ENCODE measurements at regions not wholly inside any gene's neighbourhood (a gene's known extent, or its start where the extent isn't known, plus 50 kb on each side); places are given as distances from the start of the nearest gene placed in this dataset.

DNA sequence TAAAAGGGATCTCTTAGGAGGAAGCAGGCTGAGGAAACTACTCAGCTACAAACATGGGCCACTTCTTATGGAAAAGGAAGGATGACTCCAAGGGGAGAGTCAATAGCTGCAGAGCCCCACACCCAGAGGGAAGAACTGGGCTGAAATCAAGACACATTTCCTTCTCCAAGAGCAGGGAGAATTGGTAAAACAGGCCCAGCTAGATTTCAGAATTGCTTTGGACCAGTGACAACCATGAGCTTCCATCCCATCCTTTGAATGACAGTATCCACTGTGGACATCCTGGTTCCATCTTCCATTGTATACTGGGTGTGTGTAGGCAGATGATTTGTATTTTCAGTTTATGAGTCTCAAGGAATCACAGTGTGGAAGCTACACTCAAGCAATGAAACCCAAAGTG, 267.5 kb downstream of the IRF8 start:
- DNase-seq: no peak

DNA sequence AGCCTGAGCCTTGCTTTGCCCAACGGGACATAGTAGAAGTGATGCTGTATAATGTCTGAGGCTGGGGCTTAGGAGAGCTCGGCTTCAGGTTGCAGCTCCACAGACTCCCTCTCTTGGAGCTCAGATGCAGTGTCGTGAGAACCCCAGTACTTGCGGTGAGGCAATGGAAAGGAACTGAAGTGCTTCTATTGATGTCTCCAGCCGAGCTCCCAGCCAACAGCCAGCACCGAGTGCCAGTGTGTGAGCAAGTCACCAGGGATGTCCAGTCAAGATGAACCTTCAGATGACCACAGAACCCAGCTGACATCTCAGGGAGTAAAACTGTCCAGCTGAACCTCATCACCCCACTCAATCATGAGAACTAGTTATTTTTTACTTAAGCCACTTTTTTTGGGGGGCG, 268.1 kb downstream of the IRF8 start:
- DNase-seq: no peak

DNA sequence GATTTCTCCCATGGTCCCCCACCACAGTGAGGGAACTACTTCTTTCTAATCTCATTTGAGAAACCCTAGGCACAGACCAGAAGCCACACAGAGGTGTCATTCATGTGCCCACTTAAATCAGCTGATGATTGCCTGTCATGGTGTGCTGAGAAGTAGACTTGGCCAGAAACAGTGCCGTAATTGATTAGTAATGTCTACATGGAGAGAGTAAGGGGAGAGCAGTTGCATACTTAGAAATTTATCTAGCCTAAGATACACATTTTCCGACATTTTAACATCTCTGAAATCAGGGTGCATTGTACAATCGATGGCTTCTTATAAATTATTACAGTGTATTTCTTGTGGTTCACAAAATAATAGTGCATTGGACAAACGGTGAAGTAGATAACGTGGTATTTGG, 271.8 kb downstream of the IRF8 start:
- DNase-seq: no peak

DNA sequence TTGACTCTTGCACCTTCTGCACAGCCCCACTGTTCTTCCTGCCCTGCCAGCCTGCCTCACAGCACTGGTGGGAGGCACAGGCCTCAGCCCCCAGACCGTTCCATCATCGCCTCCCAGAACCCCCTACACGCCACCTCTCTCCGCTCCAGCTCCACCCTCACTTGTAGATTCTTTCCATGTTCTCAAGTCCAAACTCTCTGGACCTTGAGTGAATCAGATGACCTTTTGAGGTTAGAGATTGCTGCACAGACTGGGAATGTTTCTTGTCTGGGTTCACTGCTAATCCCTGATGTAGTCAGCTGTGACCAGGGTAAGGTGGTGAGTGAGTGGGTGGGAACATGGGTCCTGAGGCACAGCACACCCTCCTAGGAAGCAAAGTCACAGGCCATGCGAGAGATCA, 272.4 kb downstream of the IRF8 start:
- peak; percentile 88 for DNase-seq

DNA sequence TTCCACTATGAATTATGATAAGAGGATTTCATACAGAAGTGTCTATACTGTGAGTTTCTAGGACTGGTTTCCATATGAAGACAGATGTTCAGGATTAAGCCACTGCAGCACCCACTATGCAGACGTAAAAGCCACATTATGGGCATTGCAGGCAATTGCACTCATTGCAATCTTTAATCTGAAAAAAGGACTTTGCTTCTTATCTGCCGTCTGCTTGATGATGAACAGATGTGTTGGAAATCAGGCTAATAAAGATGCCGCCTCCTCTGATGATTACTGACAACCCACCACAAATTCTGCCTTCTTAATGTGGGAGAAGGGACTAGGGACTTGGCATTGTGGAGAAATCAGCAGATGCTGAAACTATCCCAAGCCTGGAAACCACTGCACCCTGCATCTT, 276.9 kb downstream of the IRF8 start:
- DNase-seq: no peak

DNA sequence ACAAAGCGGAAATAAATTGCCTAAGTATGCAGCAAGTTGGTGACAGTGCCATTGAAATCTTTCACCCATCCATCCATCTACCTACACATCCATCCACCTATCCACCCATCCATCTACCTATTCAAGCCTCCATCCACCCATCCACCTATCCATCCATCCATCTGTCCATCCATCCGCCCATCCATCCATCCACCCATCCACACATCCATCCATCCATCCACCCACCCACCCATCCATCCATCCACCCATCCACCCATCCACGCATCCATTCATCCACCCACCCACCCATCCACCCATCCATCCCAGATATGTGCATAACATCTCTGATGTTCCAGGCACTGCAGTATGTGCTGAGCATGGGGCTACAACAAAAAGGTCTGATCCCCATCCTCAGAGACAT, 277.5 kb downstream of the IRF8 start:
- DNase-seq: no peak

DNA sequence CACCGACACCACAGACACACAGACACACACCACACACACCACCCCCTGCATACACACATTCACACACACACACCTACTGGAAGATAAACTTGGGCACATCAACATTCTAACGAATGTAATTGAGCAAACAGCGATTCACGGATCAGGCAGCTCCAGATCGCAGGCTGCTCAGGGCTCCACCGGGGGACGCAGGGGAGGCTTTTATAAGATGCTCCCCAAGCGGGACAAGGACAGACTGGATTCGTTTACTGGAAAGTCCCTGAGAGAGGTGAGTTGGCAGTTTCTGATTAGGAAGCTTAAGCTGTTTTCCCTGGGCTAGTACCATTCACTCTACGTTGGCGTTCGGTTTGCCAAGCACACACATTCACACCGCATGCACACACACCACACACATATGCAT, 281.3 kb downstream of the IRF8 start:
- DNase-seq: no peak

DNA sequence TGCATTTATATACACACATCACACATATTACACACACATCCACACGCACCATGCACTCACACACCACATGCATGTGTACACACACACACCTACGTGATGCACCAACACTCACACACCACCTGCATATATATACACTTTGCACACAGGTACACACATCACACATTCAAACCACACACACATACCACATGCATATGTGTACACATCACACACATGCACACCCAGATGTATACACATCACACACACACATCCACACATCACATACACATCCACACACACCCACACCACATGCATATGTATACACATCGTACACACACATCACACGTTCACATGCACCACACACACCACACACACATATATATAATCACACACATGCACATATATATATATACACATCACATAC, 281.8 kb downstream of the IRF8 start:
- DNase-seq: no peak

DNA sequence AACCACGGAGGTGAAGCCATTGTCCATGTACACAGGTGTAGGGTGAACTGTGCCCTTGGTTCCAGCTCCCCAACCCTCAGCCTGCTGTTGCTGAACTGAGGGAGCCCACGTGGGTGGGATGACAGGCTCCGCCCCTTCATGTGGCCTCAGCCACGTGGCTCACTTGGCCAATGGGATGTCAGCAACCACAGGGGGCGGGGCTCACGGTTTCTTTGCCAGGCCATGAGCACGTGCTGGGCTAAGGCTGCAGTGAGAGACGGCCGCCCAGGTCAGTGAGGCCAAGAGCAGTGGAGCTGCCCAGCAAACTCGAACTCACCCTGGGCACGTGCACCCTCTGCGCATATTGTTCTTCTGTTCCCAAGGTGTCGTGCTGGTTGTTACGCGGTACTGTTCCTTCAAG, 282.6 kb downstream of the IRF8 start:
- no peak for DNase-seq

DNA sequence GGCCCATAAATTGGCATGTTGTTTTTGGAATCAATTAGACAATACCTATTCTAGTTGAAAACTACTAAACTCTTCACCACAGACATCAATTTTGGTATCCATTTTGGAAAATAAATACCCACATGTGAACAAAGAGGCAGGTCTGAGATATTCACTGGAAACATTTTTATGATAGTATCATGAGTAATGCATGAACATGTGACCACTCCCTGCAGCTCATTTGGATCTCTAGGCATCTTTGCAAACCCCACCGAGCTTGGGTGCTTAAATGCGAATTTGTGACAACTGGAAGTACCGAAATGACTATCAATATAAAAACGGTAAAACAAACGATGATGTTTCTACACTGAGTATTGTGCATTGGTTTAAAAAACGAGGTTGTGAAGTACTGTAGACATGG, 285.2 kb downstream of the IRF8 start:
- DNase-seq: peak; percentile 20

DNA sequence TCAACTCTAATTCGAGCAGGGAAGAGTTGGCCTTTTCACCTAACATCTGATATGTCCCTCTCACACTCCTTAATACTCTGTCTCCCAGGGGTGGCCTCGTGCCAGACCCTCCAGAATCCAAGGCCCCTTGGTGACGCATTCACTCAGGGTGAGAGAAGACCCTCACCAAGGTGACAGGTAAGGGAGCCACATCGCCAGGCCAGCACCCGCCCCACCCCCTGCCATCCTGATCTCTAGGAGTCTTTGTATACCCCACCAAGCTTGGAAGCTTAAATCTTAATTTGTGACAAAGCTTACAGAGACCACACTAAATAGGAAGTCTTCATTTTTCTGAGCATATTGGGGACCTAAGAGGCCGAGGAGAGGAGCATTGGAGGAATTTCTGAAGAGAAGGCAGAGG, 286.1 kb downstream of the IRF8 start:
- no peak for DNase-seq

DNA sequence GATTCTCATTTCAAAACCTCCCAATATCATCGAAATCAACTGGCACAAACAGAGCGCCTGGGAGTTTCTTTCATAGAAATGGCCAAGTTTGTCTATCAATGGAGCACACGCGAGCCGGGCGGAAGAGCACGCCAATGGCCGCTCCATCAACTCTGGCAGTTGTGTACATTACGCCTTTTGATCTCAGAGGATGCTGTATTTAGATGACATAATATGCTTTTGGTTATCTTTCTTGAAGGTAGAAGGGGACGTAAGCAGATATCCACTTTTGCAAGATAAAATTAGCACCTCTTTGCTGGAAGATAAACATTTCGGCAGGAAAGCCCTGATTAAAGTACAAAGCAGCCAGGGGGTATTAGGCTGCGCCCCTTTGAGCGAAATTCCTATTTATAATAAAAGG, 287.4 kb downstream of the IRF8 start:
- DNase-seq: no peak

DNA sequence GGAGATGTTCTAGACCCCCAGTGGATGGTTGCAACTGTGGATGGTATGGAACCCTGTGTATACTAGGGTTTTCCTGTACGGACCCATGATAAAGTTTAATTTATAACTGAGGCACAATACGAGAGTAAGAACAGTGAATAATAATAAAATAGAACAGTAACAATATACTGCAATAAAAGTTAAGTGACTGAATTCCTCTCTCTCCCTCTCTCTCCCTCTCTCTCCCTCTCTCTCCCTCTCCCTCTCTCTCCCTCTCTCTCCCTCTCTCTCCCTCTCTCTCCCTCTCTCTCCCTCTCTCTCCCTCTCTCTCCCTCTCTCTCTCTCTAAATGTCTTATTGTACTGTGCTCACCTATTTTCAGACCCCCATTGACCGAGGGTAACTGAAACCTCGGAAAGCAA, 291.0 kb downstream of the IRF8 start:
- no peak for DNase-seq

DNA sequence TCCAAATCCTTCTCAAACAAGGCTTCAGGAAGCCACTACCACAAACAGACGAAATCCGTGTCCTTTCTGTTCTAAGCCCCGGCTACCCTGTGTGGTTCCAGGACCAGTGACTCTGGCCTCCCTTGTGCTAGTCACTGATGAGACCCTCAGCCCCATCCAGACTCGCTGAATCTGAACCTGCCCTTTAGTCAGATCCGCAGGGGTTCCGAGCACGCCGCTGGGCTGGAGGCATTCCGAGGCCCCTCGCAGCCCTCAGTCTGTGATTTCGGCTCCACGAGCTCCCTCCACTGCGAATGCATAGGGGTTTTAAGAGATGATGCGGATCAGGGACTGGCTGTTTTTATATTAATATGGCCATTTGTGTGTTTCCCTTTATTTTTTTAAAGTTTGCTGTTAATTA, 292.7 kb downstream of the IRF8 start:
- no peak for DNase-seq

DNA sequence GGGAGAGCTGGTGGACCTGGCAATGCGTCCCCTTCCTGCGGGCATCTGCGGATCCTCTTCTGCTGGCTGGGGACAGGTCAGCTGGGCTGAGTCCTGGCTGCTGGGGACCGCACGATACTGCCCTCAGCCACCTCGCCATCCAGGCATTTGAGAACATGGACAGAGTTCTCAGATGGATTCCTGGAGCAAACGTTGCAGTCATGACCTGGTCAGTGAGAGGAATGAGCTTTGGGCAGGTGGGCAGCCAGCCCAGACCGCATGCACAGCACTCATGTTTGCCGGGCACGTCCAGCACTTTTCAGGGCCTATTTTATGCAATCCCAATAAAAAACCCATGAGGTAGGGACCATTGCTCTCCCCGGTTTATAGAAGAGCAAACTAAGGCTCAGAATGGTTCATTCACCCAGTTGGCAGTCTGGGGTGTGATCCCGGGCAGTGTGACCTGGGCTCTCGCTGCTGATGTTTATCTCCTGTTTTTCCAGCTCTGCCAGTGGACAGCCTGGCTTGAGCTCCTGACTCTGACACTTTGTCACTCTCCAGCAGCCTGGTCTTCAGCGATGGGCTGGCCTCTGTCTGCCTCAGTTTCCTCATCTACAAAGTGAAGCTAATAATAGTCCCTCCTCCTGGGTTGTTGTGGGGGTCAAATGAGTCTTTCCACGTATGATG, 294.7 kb downstream of the IRF8 start:
- DNase-seq: no peak

DNA sequence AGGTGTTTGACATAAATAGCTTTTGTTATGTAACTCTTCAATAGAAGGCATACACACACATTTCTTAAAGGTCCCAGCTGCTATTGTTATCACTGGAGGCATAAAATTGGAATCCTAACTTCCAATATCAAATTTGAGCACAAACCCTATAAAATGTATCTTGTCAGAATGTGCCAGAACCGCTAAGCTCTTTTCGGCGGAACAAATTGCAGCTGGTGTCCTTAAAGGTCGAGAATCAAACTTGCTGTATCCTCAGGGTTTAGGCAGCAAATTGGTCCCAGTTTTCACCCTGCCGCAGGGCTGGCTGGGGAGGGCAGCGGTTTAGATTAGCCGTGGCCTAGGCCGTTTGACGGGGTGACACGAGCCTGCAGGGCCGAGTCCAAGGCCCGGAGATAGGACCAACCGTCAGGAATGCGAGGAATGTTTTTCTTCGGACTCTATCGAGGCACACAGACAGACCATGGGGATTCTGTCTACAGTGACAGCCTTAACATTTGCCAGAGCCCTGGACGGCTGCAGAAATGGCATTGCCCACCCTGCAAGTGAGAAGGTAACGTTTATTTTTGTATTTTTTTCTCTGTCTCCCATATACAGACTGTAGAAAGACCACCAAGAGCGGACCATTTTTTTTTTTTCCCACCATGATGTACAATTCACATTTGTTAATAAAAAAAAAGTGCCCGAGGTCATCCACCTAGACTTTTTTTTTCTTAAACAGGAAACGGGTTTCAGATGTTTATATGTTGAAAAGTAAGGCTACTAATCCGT, 297.1 kb downstream of the IRF8 start:
- no peak for DNase-seq

DNA sequence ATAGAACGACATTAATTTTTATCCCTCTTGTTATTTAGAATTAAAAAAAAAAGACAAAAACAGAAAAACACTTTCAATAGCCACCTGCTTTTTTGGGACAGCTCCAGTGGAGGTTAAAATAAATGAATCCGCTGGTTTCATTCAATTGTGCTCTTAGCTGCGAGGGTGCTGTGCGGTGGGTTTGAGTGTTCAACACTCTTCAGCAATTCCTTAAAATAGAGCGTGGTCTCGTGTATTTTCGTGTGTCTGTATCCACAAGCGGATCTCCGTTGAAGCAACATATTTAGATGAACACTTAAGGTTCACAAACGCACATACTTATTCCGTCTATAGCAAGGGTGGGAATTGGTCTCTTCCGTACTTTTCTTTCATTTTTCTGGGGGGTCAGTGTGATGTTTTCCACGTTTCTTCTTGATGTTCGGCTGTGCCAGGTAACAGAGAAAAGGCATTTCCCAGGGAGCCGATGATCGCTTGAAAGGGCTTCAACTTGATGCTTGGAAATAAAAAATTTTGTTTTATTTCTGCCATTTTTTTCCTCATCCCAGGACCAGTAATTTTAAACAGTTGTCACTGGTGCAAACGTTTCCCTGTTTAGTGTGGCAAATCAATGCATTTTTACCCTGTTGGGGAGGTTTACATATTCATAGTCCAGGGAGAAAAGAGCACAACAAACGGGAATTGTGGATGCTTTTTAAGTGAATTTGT, 297.9 kb downstream of the IRF8 start:
- DNase-seq: no peak

DNA sequence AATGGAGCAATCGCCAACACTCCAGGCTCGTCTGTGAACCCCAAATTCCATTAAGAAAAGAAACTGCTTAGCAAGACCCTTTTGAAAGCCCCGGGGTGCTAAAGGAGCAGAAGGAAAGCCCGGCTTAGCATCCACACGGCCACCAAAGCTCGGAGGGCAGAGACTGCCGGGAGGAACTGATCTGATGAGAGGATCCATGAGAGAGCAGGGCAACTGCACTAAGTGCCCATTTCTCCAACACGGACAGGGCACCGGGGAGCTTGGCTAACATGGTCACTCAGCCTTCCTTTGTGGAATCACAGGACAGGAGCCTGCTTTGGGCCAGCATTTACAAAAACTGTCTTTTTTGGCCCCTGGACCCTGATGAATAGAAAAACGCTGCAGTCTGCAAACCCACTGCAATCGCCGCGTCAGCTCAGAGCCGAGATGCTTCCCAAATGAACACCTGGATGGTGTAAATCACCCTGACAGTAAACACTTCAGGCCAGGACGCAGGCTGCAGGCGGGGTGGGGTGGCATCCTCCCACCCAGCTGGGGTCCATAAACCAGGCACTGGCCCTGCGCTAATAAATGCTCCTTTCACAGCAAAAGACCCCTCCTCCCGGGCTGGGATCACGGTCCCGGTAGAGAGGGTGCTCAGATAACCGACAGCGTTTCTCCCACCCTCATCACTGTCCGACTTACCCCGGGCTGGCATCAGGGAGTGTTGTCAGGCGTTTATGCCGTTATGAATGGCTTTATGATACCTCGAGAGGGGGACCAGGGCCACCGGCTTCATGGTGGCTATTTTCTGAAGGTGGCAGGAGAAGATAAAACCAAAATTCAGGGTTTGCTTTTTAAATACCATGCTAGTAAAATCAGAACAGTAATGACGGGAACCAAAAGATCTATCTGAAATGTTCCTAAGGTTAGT, 299.5 kb downstream of the IRF8 start:
- DNase-seq: no peak

DNA sequence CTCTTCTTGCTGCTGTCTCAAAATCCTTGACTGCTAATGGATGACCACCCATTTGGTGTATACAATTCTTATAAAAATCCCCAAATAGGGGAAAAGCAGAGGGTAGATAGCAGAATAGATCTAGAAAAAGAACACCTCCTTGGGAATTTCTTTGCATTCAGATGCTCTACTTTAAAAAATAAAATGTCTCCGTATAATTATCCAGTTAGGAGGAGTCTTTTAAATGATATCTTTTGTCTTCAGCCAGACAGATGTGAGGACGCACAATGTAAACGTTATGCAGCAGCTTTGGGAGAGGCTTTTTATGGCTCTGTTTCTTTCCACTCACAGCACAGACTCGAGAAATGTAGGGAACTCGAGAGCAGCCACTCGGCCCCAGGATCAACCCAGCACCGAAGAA, 300.2 kb downstream of the IRF8 start:
- no peak for DNase-seq

DNA sequence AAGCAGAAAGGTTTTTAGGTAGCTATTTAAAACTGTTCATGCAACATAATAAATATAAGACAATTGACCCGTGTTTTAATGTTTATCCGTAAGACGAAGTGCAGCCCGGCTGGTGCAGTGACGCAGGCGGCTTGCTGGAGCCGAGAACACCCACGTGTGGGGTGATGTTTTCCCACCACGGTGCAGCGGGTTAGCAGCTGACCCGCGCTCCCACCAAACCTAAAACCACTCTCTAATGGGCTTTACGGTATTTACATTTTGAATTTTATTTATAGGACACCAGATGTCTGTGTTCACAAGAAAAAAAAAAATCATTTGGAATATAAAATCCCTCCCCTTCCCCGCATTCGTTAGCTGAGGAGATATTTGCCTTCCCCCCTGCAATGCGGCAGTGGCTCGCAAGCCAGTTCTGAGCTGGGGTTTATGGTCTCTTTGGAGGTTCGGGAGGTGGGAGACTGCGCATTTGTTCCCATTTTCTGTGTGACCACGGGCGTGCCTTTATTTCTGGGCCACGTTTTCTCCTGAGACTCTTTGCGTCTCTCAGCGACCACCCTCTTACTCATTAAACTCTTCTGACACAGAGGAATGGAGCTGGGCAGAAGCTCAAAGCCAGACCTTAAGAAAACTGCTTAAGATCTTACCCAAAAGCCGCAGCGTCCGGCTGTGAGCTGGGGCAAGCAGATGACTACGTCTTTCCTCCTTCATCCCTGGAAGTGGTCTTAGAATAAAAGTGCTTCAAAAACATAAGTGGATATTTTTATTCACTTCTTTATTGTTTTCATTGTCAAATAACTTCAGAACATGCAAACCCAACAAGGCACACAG, 301.1 kb downstream of the IRF8 start:
- DNase-seq: peak; percentile 22

DNA sequence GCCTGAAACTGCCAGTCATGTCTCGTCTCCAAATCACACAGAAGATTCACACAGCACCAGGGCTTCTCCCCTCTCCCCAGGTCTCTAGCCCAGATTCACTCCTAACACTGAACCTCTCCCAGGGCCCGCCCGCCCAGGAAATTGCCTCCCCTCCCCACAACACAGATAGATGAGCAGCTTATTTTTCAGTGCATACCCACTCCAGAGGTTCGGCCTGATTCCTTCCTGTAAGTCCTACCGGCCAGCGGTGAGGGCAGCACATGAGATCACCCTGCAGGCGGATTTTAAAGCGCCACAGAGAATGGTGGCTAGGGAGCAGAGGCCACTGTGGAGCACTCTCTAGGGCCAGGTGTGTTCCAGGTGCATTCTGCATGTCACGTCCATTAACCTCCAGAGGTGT, 301.8 kb downstream of the IRF8 start:
- no peak for DNase-seq

DNA sequence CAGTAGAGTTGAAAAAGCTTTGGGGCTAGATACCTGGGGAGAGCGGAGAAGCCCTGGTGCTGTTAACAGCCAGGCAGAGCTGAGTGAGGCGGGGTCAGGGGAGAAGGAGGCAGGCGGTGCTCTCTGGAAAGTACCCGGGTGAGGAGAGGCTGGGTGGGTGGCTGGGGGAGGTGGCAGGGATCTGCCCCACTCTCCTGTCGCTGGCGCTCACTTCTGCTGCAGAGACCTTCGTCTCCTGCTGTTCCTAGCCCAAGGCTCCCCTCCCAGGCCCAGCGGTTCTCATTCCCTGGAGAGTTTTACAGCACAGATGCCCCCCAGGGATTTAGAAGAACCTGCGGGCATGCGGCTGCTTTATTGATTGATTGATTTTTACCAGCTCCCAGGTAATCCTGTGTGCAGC, 302.8 kb downstream of the IRF8 start:
- DNase-seq: no peak

Measured in HCEC 1CT (cell line).